Middle frontal gyrus (tissue), 1 donor: ENCODE measurements at regions not wholly inside any gene's neighbourhood (a gene's known extent, or its start where the extent isn't known, plus 50 kb on each side); places are given as distances from the start of the nearest gene placed in this dataset.
"Not testable (repeated sequence)": the region's sequence is repeated elsewhere in the genome, so short reads cannot be mapped to it uniquely, and the experiment has no call there.

Experiments
- DNase-seq: peaks from one replicate; pipeline ENCODE4 v3.0.0-alpha.2; 2015; ENCODE audit warnings: low spot score; ENCODE audit errors: extremely low spot score

DNA sequence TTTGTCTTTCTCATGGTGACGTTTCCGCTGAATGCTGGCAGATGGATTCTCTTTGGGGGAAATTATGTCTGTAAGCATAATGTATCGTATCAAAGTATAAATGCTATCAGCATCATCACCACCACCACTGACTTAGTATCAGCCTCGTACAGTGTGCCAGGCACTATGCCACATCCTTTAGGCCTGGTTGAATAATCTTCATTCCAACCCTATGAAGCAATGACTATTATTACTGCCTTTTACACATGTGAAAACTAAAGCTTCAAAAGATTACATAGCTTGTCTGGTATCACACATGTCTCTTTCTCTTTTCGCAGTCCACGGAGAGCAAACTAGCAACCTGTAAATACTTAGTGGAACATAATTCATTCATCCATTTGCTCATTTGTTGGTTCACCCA is 166.7 kb upstream of the PRICKLE2 start:
- no peak for DNase-seq

DNA sequence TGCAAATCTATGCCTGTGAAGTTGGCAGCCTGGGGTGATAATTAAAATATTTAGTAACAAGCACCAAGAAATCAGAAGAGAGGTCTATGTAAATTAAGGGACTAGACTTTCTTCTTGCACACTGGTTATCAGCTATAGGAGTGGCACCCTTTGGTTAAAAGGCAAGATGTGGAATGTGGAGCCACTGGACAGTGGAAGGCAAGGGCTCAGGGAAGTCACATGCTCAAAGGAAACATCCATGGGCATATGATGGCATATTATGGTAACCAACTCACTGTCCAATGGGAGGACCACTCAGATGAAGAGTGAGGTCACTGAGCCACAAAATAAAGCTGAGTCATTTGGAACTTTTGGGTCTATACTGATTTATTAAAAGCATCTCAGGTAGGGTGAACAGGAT is 165.6 kb upstream of the PRICKLE2 start:
- no peak for DNase-seq

DNA sequence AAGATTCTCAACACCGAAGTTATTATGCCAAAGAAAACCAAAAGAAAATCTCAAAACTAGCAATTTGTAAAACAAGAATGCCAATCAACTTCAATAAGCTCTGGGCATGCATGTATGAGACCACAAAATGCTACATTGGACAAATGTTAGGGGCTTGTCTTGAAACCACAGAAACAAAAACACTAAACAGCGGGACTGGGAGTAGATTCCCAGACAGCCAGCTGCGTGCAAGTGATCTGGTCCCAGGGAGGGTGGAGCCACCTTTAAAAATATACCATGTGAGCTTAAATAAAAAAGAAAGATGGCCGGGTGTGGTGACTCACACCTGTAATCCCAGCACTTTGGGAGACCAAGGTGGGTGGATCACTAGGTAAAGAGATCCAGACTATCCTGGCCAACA is 163.6 kb upstream of the PRICKLE2 start:
- DNase-seq: no peak

DNA sequence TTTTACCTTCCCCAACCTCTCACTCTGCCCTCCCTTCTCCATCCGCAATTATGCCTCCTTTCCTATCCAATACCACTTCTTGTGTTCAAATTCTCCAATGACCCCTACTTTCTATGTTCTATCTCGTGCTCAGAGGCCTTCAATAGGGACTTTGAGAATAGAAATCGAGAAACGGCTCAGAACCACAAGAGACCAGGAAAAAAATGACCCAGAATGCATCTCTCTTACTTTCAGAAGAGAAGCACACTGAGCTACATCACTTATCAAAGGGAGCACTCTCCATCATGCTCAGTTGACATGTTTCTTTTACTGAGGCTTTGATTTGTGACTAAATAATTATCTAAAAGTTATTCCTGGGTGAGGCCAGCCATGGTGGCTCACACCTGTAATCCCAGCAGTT is 162.4 kb upstream of the PRICKLE2 start:
- DNase-seq: no peak

DNA sequence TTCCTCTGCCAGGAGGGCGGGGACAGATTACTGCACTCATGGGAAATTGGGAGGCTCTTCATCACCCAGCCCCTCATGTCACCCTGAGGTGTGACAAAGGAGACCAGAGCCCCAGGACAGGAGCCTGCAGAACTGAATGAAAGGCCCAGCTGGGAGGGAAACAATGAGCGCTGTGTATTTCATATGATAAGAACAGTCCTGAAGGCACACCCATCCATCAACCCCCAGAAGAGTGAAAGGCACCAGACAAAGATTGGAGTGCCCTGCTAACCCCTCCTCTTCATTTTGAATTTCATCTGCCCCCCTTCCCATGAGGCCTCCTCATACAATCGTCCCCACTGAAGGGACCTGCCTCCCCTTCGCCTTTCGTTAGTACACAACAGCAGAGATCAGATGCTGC is 160.0 kb upstream of the PRICKLE2 start:
- DNase-seq: no peak

DNA sequence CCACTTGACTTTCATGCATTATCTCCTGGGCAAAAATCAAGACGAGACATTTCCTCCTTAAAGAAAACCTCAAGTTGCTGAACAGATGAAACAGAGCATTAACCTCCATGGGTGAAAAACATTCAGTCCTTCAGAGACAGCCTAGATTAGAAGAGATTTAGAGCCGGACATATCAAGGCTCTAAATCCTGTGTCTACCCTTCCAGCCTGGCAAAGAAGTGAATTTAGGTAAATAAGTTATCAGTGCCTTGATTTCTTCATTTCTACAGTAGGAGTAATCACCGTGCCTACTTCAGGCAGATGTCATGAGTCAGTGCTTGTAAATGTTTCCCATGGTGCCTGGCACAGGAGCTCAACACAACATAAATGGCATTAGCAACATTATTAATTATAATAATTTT is 159.3 kb upstream of the PRICKLE2 start:
- DNase-seq: no peak

DNA sequence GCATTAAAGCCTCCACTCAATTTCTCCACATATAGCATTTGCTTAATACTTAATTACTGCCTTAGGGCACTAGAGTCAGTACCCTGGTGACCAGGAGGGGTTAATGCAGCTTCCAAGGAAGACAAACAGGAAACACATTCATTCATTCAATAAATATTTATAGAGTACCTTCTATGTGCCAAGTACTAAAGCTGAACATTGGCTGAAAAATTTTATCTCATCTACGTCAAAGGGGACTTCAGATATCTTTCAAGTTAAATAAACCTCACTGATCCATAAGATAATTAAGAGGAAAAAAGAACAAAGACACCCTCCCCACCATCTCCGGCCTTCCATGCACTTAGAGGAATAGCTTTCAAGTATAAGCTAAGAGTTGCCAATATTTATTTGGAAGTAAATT is 156.9 kb upstream of the PRICKLE2 start:
- no peak for DNase-seq

DNA sequence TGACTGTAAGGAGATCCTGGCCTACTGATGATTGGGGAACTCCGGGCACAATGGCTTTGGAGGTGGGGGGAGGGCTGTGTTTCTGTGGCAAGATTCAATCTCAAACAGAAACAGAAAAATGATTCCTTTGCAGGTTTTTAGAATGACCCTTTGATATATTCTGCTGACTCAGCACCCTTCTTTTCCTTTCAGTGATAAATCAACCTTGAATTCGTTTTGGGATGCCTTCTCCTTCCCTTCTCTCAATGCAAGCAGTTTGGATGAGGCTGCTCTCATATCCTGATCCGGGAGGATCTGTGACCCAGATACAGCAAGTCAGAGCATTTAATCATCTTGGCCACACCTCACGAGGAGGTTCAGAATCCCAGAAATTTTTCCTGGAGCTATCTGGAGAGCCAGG is 156.1 kb upstream of the PRICKLE2 start:
- no peak for DNase-seq

DNA sequence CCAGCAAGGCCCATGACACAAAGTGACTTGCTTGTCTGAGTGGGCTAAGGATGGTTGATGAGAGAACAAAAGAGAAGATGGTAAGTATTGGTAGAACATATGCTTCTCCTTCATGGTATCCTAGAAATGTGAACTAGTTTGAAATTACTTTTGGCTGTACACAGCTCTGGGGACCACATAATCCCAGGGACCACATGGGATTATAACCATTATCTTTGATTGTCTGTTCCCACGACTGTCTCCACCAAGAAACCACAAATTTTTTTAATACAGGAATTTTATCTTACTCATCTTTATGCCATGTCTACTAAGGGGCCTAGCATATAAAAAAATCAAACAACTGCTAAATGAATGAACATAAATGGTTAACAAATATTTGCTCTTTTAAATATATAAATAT is 155.3 kb upstream of the PRICKLE2 start:
- DNase-seq: no peak

DNA sequence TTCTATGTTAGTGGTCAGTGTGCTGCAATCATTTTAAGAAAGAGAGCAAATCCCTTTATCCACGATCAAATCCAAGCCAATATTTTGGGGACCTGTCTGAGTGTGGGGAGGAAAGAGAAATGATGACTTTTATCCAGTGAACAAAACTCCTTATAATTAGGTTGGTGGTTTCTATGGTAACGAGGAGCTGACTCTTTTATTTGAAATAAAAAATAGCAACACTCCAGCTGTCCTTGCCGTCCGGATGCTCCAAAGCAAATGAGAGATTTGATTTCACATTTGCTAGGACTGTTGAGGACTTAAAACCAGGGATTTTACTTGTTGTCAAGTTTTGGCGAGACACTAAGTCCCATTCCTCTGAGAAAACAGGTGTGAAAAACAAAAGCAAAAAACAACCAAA is 154.0 kb upstream of the PRICKLE2 start:
- DNase-seq: no peak

DNA sequence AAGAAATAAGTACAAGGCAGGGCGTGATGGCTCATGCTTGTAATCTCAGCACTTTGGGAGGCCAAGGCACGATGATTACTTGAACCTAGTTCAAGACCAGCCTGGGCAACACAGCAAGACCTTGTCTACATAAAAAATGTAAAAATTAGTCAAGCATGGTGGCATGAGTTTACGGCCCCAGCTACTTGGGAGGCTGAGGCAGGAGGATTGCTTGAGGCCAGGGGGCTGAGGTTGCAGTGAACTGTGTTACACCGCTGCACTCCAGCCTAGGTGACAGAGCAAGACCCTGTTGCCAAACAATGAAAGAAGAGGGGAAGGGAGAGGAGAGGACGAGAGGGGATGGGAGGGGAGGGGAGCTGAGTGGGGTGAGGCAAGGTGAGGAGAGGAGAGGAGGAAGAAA is 152.7 kb upstream of the PRICKLE2 start:
- DNase-seq: no peak

DNA sequence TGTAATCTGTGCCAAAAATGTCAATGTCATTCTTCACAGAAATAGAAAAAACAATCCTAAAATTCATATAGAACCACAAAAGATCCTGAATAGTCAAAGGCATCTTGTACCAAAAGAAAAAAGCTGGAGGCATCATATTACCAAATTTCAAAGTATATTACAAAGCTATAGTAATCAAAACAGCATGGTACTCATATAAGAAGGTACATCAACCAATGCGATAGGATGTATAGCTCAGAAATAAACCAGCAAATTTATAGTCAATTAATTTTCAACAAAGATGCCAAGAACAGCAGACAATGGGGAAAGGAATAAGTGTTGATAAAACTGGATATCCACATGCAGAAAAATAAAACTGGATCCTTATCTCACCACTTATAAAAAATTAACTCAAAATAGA is 150.5 kb upstream of the PRICKLE2 start:
- no peak for DNase-seq

DNA sequence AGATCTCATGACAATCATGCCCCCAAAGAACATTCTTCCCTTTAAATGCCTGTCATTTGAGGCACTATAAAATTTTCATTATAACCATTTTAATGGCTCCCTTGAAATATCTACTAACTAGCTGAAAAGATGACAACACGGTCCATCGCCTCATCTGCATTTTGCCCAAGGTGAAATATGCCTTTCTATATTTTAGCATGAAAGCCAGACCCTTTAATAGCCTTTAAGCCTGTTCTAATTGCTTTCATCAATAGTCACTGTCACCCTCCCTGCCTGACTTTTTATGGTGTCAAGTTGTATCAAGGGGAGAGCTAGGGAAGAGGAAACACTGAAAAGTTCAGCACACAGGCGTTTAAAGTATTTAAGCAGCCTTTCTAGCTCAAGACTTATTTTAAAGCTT is 144.1 kb upstream of the PRICKLE2 start:
- no peak for DNase-seq

DNA sequence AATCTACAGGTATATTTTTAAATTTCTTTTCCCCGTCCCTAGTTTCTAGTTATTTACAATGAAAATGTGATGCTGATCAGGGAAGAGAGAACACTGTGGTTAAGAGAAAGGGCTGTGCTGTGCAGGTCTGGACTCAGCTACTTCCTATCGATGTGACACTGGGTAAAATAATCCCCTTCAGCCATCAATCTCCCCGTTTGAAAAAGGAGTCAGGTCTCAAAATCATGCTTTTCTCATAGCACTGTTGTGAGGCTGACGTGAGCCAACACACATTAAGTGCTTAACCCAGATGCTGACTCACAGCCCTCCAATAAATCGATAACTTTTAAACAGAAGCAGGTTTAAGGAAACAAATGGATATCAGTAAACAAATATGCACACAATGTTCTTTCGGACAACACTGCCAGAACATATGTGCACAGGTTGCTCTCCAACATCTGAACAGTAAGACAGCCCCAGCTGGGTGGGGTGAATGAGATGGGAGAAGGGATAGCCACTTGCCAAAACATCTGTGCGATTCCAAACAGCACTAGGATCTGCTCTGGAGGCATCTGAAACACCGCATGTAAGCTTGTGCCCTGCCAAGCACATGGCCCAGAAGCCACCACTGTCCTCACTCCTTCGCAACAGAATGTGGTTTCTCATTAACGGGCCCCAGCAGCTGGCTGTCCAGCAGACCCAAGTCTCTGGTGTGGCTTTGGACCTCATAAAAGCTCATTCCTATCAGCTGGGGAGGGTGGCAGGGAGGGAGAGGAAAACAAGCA is 143.2 kb upstream of the PRICKLE2 start:
- no peak for DNase-seq

DNA sequence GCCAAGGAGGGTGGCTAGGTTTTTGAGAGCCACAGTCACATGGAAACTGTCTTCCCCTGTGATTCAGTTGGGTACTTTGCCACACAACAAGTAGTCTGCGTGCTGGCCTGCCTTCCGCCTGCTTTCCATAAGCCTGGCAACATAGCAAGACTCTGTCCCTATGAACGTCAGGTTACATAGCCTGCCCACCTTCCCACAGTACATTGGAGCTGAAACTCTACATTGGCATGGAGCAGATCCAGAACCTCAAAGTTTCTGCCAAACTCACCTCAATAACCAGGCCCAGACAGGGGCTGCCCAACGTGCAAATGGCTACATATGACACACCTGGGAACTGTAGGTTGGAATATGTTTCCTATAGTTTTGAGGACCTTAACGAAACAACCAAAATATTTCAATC is 140.6 kb upstream of the PRICKLE2 start:
- no peak for DNase-seq

DNA sequence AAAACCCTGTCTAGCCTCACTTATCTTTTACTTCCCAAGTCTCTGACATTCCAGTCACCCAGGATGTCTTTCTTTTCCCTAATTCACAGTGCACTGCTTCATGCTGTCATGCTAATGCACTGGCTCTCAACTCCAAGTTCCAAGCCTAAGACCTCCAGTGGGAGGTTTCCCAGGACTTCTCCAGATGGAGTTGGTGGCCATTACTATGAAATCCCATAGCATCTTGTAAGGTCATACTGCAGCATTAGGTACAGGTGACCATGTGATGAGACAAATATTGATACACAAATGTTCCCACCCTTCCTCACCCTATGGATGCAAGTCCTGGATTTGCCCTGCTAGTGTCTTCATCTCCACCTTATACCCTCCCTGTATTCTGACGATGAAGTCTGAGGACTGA is 138.6 kb upstream of the PRICKLE2 start:
- no peak for DNase-seq

DNA sequence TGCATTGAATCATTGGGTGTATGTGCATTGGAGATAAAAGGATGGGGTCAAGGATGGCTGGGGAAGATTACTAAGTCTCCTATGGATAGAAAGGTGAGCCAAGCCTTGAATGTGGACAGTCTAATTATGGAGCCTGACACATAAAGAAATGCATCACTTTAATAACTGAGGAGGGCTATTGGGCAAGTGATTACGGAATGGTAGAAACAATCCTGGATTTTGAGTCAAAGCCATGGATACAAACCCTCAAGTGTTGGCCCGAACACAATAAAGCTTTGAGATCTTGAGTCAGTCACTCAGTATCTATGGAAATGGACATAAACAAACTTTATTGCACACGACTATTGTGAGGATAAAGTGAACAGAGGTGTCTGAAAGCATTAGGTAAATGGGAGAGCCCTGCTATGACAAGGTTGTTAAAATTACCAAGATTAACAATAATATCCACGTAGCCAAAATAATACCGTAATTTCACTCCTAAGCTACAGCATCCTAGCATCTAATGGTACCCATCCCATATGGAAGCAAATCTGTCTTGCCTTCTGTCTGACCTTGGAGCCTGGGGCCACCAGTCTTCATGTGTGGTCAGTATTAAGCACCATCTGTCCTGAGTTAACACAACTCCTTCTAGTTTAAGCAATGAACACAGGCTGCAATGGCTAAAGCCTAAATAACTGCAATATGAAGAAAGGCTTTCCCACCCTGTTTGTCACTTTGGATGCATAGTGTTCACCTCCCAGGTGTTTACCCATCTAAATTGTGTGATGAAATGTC is 136.9 kb upstream of the PRICKLE2 start:
- no peak for DNase-seq

DNA sequence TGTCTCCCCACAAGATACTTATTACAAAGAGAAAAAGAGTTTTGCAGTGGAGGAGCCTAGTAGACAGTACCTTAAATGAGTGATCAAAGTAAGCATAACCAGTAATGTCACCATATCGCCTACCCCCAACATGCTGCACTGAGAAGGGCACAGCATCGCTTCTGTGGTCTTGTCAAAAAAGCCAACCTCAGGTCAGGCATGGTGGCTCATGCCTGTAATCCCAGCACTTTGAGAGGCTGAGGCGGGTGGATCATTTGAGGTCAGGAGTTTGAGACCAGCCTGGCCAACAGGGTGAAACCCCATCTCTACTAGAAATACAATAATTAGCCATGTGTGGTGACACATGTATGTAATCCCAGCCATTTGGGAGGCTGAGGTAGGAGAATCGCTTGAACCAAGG is 135.8 kb upstream of the PRICKLE2 start:
- DNase-seq: not testable (repeated sequence)

DNA sequence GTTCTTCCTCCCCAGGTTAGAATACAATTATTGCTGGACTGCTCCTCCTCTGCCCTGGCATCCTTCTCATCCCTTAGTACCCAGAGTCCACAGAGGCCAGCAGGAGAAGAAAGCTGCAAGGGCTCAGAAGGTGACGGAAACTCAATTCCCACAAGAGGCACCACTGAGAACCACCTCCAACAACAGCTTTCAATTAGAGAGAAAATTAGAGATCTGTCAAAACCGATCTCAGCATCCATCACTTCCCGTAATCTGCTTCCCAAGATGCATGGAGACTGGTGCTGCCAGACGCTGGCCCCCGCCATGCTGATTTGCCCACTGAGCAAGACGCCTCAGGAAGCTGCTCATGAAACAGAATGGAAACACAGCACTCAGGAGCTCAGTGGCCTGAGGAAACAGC is 135.0 kb upstream of the PRICKLE2 start:
- DNase-seq: no peak

DNA sequence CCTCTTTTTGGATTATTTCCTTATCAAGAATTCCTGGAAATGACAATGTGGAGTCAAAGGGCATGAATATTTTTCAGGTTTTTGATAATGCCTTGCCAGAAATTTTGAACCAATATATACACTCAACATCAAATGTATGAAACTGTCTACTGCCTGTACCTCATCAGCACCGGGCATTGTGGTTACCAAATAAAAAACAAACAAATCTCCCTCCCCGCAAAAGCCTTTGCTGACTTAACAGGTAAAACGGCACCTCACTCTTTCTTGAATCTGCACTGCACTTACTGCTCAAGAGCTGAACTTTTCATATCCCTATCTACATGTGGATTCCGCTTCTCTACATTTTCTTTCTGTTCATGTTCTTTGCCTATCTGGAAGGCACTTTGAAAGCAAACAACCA is 134.5 kb upstream of the PRICKLE2 start:
- no peak for DNase-seq

DNA sequence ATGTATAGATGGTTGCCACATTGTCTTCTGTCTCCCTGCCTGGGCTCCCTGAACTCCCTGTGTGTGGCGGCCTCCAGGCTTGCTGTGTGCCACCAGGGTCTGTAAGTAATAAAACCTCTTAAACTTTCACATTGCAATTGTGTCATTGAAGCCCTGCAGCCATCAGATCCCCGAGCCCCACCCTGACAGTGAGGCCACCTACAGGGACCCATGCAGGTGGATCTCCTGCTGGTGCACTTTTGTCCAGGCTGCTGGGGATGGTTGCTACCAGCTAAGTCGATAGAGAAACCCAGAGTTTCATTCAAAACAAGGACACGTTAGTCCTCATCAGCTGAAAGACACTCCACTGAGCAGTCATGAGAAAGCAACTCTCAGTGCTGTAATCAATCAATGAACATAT is 133.6 kb upstream of the PRICKLE2 start:
- no peak for DNase-seq

DNA sequence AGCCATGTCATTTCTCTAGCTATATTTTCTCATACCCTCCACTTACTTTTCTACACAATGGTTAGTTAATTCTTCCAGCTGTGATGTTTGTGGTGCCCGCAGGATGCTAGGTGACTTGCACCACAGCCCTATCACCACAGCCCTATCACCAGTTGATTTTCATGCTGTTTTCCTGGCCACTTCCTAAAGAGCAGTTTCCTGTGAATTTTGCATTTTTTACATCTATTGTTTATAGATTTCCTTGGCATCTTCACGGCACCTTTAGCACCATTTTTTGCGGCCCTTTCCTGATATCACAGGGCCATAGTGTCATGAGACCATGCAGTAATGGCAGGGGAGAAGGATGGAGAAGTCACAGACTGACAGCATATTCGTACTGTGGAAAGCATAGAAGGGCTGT is 132.9 kb upstream of the PRICKLE2 start:
- no peak for DNase-seq

DNA sequence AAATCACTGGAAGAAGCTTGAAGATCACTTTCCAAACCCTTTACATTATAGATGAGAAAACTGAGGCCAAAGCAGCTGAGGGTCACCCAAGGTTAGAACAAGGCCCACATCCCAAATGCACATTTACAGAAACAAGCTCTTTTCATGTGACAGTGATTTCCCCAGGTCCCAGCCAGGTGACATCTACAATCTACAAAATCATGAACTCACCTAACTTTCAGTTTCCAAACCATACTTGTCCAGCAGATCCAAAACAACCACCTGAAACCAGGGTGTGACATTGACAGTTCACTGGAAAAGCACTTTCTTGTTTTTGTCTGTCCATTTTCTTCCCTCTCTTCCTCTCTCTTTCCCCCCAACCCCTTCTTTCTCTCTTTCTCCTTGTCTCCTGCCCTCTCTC is 132.2 kb upstream of the PRICKLE2 start:
- no peak for DNase-seq
